Lower lobe of right lung (tissue), 2 donors: ENCODE measurements at regions not wholly inside any gene's neighbourhood (a gene's known extent, or its start where the extent isn't known, plus 50 kb on each side); places are given as distances from the start of the nearest gene placed in this dataset.

Source experiments
- ATAC-seq, 2 donors: fragments of 200-7000 bp; cut with Tn5 transposase; one replicate each; pipeline ENCODE4 v1.9.1; 2020 to 2022; ENCODE audit warnings: mild to moderate bottlenecking in 2 of 2, moderate library complexity in 2 of 2
- DNase-seq: peaks from one replicate; pipeline ENCODE4 v3.0.0-alpha.2; 2020
- H3K27ac ChIP-seq: fragments of 200-600 bp; one replicate; pipeline ENCODE4 v1.8.0; 2022
- H3K27me3 ChIP-seq: fragments of 200-600 bp; one replicate; pipeline ENCODE4 v1.8.0; 2022; ENCODE audit warnings: low read depth
- H3K36me3 ChIP-seq: fragments of 200-600 bp; one replicate; pipeline ENCODE4 v1.8.0; 2022; ENCODE audit warnings: mild to moderate bottlenecking
- H3K4me1 ChIP-seq: fragments of 200-600 bp; one replicate; pipeline ENCODE4 v1.8.0; 2022
- H3K4me3 ChIP-seq: fragments of 200-600 bp; one replicate; pipeline ENCODE4 v1.8.0; 2022; ENCODE audit warnings: mild to moderate bottlenecking
- H3K9me3 ChIP-seq: fragments of 200-600 bp; one replicate; pipeline ENCODE4 v1.8.0; 2022
- CTCF ChIP-seq: fragments of 200-600 bp; IDR thresholded peaks from one replicate; pipeline ENCODE4 v1.8.0; 2022; ENCODE audit warnings: antibody characterized with exemption, mild to moderate bottlenecking
- intact Hi-C: fragments of 100-400 bp; cut with DNase I; formaldehyde crosslinking; loops from one replicate; pipeline ENCODE4 v1.11.0; 2022
- donor health status: DM: no; HTN: yes; CAD: no; lungs with severe emphysema.

GRCh38 chr5:111952555-111952954, 195.6 kb upstream of the NREP start:
- ATAC-seq (no peak), DNase-seq (no peak)
- no peak overlapping the region for H3K27ac ChIP-seq
- H3K9me3 ChIP-seq, result no peaks in the 10 kb centered on the region
- H3K27me3 ChIP-seq, result no peaks in the 10 kb centered on the region
- H3K4me3 ChIP-seq, result no peak overlapping the region
- TF ChIP-seq CTCF, result no peak
- intact Hi-C loops, result no loop called here
- no peaks in the 10 kb centered on the region for H3K36me3 ChIP-seq
- no peaks in the 10 kb centered on the region for H3K4me1 ChIP-seq

- Histone ChIP-seq H3K27me3 (no peaks in the 10 kb centered on the region), H3K4me3 (no peak overlapping the region), H3K4me1 (no peaks in the 10 kb centered on the region), H3K9me3 (no peaks in the 10 kb centered on the region), H3K36me3 (no peaks in the 10 kb centered on the region), H3K27ac (no peak overlapping the region)
- TF ChIP-seq CTCF, result no peak
- intact Hi-C loops, result no loop called here
- no peak for ATAC-seq
- DNase-seq, result no peak
These were observed 193.7 kb upstream of the NREP start for GRCh38 chr5:111950660-111951059.

- H3K36me3 ChIP-seq, result no peaks in the 10 kb centered on the region
- ATAC-seq, result no peak
- H3K27me3 ChIP-seq, result no peaks in the 10 kb centered on the region
- intact Hi-C loops, result no loop called here
- no peak overlapping the region for H3K4me3 ChIP-seq
- no peaks in the 10 kb centered on the region for H3K9me3 ChIP-seq
- no peak overlapping the region for H3K27ac ChIP-seq
- DNase-seq, result no peak
- TF ChIP-seq CTCF, result no peak
- H3K4me1 ChIP-seq, result no peaks in the 10 kb centered on the region
These were observed 191.3 kb upstream of the NREP start for GRCh38 chr5:111948092-111948841.

GRCh38 chr5:111946556-111946955, 189.6 kb upstream of the NREP start:
- DNase-seq (no peak), ATAC-seq (no peak)
- TF ChIP-seq CTCF, result no peak
- intact Hi-C loops, result no loop called here
- Histone ChIP-seq H3K27me3 (no peaks in the 10 kb centered on the region), H3K4me3 (no peak overlapping the region), H3K27ac (no peak overlapping the region), H3K9me3 (no peaks in the 10 kb centered on the region), H3K36me3 (no peaks in the 10 kb centered on the region), H3K4me1 (no peaks in the 10 kb centered on the region)

GRCh38 chr5:111945535-111945934, 188.5 kb upstream of the NREP start:
- Histone ChIP-seq H3K27ac (no peak overlapping the region), H3K9me3 (no peaks in the 10 kb centered on the region), H3K4me1 (no peaks in the 10 kb centered on the region), H3K27me3 (no peaks in the 10 kb centered on the region), H3K36me3 (no peaks in the 10 kb centered on the region), H3K4me3 (no peak overlapping the region)
- intact Hi-C loops, result no loop called here
- DNase-seq (no peak), ATAC-seq (no peak)
- TF ChIP-seq CTCF, result no peak
